H1 (cell line): ENCODE measurements at regions not wholly inside any gene's neighbourhood (a gene's known extent, or its start where the extent isn't known, plus 50 kb on each side); places are given as distances from the start of the nearest gene placed in this dataset.

Experiments used
- CTCF ChIA-PET: fragments of 300-600 bp; sonication (Branson Sonifier 250); formaldehyde crosslinking; loops from one replicate; lab custom pipeline; 2021; ENCODE audit not compliant: partially characterized antibody; lab: Charles Lee
- POLR2A ChIA-PET: fragments of 300-600 bp; sonication (Branson Sonifier 250); formaldehyde crosslinking; loops from one replicate; lab custom pipeline; 2021; ENCODE audit warnings: inconsistent platforms; ENCODE audit not compliant: partially characterized antibody; lab: Charles Lee
- DNase-seq, 2 experiments: peaks; one replicate each; pipeline versions ENCODE4 v3.0.0 to v3.0.0-alpha.2; 2010 to 2022; ENCODE audit warnings: low spot score in 2 of 2, low read depth in 1 of 2, mixed read lengths in 1 of 2
- FAIRE-seq: peaks from 2 replicates; lab custom pipeline; 2011; peaks lifted over from hg19 to GRCh38; lab: Jason Lieb, UNC
- H2AFZ ChIP-seq: 2 replicates; pipeline ENCODE4 v1.8.1; 2012; ENCODE audit warnings: low read length, inconsistent platforms
- H2AK5ac ChIP-seq: 2 replicates; pipeline ENCODE4 v1.6.1; 2013; ENCODE audit warnings: low read depth, low read length
- H2BK120ac ChIP-seq: replicated peaks from 2 replicates; pipeline ENCODE3; 2013; ENCODE audit warnings: low read depth, low read length, inconsistent platforms
- H2BK12ac ChIP-seq: 2 replicates; pipeline ENCODE4 v1.6.1; 2013; ENCODE audit warnings: low read depth, low read length
- H2BK15ac ChIP-seq: 2 replicates; pipeline ENCODE4 v1.6.1; 2013; ENCODE audit warnings: low read length
- H2BK20ac ChIP-seq: 2 replicates; pipeline ENCODE4 v1.6.1; 2013; ENCODE audit warnings: low read length
- H2BK5ac ChIP-seq: 2 replicates; pipeline ENCODE4 v1.6.1; 2013; ENCODE audit warnings: low read depth, low read length
- H3K14ac ChIP-seq: 2 replicates; pipeline ENCODE4 v1.6.1; 2013; ENCODE audit warnings: inconsistent platforms; ENCODE audit not compliant: insufficient read length
- H3K18ac ChIP-seq: 2 replicates; pipeline ENCODE4 v1.6.1; 2013; ENCODE audit warnings: low read length; ENCODE audit errors: extremely low read depth
- H3K23ac ChIP-seq: 2 replicates; pipeline ENCODE4 v1.6.1; 2013; ENCODE audit warnings: inconsistent platforms; ENCODE audit not compliant: insufficient read length
- H3K23me2 ChIP-seq: 2 replicates; pipeline ENCODE4 v1.6.1; 2013; ENCODE audit warnings: low read depth, low read length
- H3K27ac ChIP-seq: 2 replicates; pipeline ENCODE4 v1.6.1; 2011; ENCODE audit warnings: low read depth, low read length, inconsistent platforms
- H3K27me3 ChIP-seq, 4 experiments: replicated peaks in 1 of 4; 1 replicate in 1 of 4; 2 replicates in 3 of 4; pipeline versions ENCODE4 v1.6.1 to v1.8.1; 2011 to 2013; ENCODE audit warnings: low read length in 3 of 4, mild to moderate bottlenecking in 3 of 4, inconsistent platforms in 2 of 4, mixed read lengths in 2 of 4, moderate library complexity in 1 of 4; ENCODE audit not compliant: control insufficient read depth in 3 of 4, insufficient read depth in 3 of 4; ENCODE audit errors: extremely low read depth in 1 of 4
- H3K36me3 ChIP-seq, 4 experiments: 2 replicates each; pipeline versions ENCODE4 v1.6.1 to v1.8.1; 2011 to 2013; ENCODE audit warnings: mild to moderate bottlenecking in 4 of 4, low read length in 3 of 4, moderate library complexity in 2 of 4, control low read depth in 1 of 4, inconsistent platforms in 1 of 4; ENCODE audit not compliant: insufficient read depth in 4 of 4, control insufficient read depth in 2 of 4
- H3K4ac ChIP-seq: replicated peaks from 2 replicates; pipeline ENCODE3; 2013; ENCODE audit warnings: low read length, low read depth, mixed read lengths, inconsistent platforms; ENCODE audit not compliant: insufficient read length
- H3K4me1 ChIP-seq, 4 experiments: replicated peaks in 1 of 4; 1 replicate in 1 of 4; 2 replicates in 3 of 4; pipeline versions ENCODE4 v1.6.1 to v1.8.1; 2011 to 2013; ENCODE audit warnings: low read length in 3 of 4, inconsistent platforms in 2 of 4, mixed read lengths in 1 of 4; ENCODE audit not compliant: insufficient read depth in 4 of 4, control insufficient read depth in 3 of 4
- H3K4me2 ChIP-seq, 2 experiments: 2 replicates each; pipeline versions ENCODE4 v1.6.1 to v1.8.1; 2011 to 2013; ENCODE audit warnings: low read depth in 2 of 2, low read length in 2 of 2, control low read depth in 1 of 2, inconsistent platforms in 1 of 2, mild to moderate bottlenecking in 1 of 2; ENCODE audit not compliant: insufficient read depth in 1 of 2
- H3K4me3 ChIP-seq, 4 experiments: fragments of 200-600, 300-600 bp in 1 of 4; sonication (generic), shearing (Covaris generic), sonication (Bioruptor Twin) in 1 of 4; 2 replicates each; pipeline versions ENCODE4 v1.5.1 to v1.8.1; 2011 to 2016; ENCODE audit warnings: low read length in 4 of 4, low read depth in 3 of 4, control low read depth in 2 of 4, inconsistent platforms in 2 of 4, mild to moderate bottlenecking in 2 of 4, mixed read lengths in 1 of 4, moderate library complexity in 1 of 4; ENCODE audit not compliant: insufficient read depth in 2 of 4; ENCODE audit errors: extremely low read depth in 1 of 4
- H3K56ac ChIP-seq: replicated peaks from 2 replicates; pipeline ENCODE3; 2013; ENCODE audit warnings: low read depth, mild to moderate bottlenecking, mixed read lengths, low read length, inconsistent platforms; ENCODE audit not compliant: insufficient read length
- H3K79me1 ChIP-seq: 2 replicates; pipeline ENCODE4 v1.6.1; 2013; ENCODE audit warnings: low read depth, low read length, control low read depth
- H3K79me2 ChIP-seq, 2 experiments: 2 replicates each; pipeline versions ENCODE4 v1.6.1 to v1.8.1; 2012 to 2013; ENCODE audit warnings: low read length in 2 of 2, mild to moderate bottlenecking in 2 of 2, inconsistent platforms in 1 of 2; ENCODE audit not compliant: insufficient read depth in 2 of 2, control insufficient read depth in 1 of 2
- H3K9ac ChIP-seq, 4 experiments: replicated peaks in 1 of 4; 1 replicate in 1 of 4; 2 replicates in 3 of 4; pipeline versions ENCODE4 v1.6.1 to v1.8.1; 2011 to 2013; ENCODE audit warnings: low read depth in 3 of 4, low read length in 3 of 4, control low read depth in 2 of 4, mild to moderate bottlenecking in 2 of 4, moderate library complexity in 2 of 4, inconsistent platforms in 1 of 4; ENCODE audit errors: extremely low read depth in 1 of 4
- H3K9me3 ChIP-seq, 2 experiments: 2 replicates each; pipeline versions ENCODE4 v1.6.1 to v1.8.1; 2012 to 2013; ENCODE audit warnings: mild to moderate bottlenecking in 2 of 2, moderate library complexity in 2 of 2, control low read depth in 1 of 2, inconsistent platforms in 1 of 2, low read depth in 1 of 2, low read length in 1 of 2, mixed read lengths in 1 of 2; ENCODE audit not compliant: insufficient read depth in 2 of 2
- H4K20me1 ChIP-seq, 2 experiments: replicated peaks in 1 of 2; 2 replicates each; pipeline versions ENCODE3 to v1.8.1; 2011 to 2013; ENCODE audit warnings: inconsistent platforms in 2 of 2, low read length in 2 of 2, mild to moderate bottlenecking in 1 of 2; ENCODE audit not compliant: insufficient read depth in 2 of 2, control insufficient read depth in 1 of 2
- H4K5ac ChIP-seq: 2 replicates; pipeline ENCODE4 v1.6.1; 2013; ENCODE audit warnings: low read length, low read depth, mixed read lengths, inconsistent platforms; ENCODE audit not compliant: insufficient read length
- H4K8ac ChIP-seq: 2 replicates; pipeline ENCODE4 v1.8.0; 2013; ENCODE audit warnings: mild to moderate bottlenecking, moderate library complexity, low read length, inconsistent platforms; ENCODE audit not compliant: insufficient read depth; ENCODE audit errors: extremely low read depth
- H4K91ac ChIP-seq: replicated peaks from 2 replicates; pipeline ENCODE3; 2013; ENCODE audit warnings: low read length, mixed read lengths, inconsistent platforms; ENCODE audit not compliant: insufficient read length
- TF ChIP-seq, protein P1 (sequence below): fragments of 300-600 bp; sonication (generic); IDR thresholded peaks from 2 replicates; pipeline ENCODE4 v1.7.1; 2012; ENCODE audit warnings: low read length, moderate library complexity, mild to moderate bottlenecking, inconsistent platforms; ENCODE audit not compliant: insufficient replicate concordance

DNA sequence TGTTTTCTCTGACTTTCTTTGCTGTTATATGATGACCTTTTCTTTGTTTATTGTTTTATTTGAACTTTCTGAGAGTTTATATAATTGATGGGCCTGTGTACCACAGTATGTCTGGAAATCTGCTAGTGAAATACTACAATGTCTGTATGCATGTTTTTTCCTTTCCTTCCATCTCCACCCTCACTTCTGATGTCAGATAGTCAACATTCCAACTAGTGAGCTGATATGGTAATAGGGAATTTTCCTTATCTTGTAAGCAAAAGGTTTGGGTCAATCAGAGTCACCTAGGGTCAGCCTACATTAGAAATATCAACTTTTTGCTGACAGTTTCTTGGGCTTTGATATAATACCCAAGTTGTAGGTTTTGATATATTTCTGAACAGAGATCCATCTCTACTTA is 103.2 kb downstream of the MAT2B start:
- Histone ChIP-seq H4K8ac (no peak overlapping the region), H3K27ac (no peak overlapping the region), H3K9ac (no peak overlapping the region), H3K23ac (no peak overlapping the region), H3K4me1 (peaks cover 0 to 1% (median 0%) of the 10 kb centered on the region in 4 experiments; a peak in 1 of 7 replicates), H3K9me3 (no peaks in the 10 kb centered on the region), H3K23me2 (no peaks in the 10 kb centered on the region), H3K18ac (no peak overlapping the region), H3K36me3 (no peaks in the 10 kb centered on the region), H2BK20ac (no peak overlapping the region), H3K4me2 (no peak overlapping the region), H3K4ac (no peak overlapping the region), H2BK12ac (no peak overlapping the region), H3K79me1 (no peaks in the 10 kb centered on the region), H3K27me3 (peaks cover 0 to 1% (median 0%) of the 10 kb centered on the region in 4 experiments; a peak in 1 of 7 replicates), H4K5ac (no peak overlapping the region), H3K56ac (no peak overlapping the region), H3K14ac (no peak overlapping the region), H2AK5ac (no peak overlapping the region), H4K20me1 (no peaks in the 10 kb centered on the region), H2BK5ac (no peak overlapping the region), H3K79me2 (no peaks in the 10 kb centered on the region), H2BK15ac (no peak overlapping the region), H3K4me3 (no peak overlapping the region), H2BK120ac (no peak overlapping the region), H2AFZ (no peak overlapping the region), H4K91ac (no peak overlapping the region)
- FAIRE-seq (no peak), DNase-seq (no peak)
- POLR2A ChIA-PET = no interaction called here
- CTCF ChIA-PET = interaction anchor here (0.6 to 1.6 kb wide), 2 partner anchors 30 to 407 kb away, joined by 3 to 4 read pairs; no protein-coding TSS in a partner anchor
- TF ChIP-seq, protein P1, sequence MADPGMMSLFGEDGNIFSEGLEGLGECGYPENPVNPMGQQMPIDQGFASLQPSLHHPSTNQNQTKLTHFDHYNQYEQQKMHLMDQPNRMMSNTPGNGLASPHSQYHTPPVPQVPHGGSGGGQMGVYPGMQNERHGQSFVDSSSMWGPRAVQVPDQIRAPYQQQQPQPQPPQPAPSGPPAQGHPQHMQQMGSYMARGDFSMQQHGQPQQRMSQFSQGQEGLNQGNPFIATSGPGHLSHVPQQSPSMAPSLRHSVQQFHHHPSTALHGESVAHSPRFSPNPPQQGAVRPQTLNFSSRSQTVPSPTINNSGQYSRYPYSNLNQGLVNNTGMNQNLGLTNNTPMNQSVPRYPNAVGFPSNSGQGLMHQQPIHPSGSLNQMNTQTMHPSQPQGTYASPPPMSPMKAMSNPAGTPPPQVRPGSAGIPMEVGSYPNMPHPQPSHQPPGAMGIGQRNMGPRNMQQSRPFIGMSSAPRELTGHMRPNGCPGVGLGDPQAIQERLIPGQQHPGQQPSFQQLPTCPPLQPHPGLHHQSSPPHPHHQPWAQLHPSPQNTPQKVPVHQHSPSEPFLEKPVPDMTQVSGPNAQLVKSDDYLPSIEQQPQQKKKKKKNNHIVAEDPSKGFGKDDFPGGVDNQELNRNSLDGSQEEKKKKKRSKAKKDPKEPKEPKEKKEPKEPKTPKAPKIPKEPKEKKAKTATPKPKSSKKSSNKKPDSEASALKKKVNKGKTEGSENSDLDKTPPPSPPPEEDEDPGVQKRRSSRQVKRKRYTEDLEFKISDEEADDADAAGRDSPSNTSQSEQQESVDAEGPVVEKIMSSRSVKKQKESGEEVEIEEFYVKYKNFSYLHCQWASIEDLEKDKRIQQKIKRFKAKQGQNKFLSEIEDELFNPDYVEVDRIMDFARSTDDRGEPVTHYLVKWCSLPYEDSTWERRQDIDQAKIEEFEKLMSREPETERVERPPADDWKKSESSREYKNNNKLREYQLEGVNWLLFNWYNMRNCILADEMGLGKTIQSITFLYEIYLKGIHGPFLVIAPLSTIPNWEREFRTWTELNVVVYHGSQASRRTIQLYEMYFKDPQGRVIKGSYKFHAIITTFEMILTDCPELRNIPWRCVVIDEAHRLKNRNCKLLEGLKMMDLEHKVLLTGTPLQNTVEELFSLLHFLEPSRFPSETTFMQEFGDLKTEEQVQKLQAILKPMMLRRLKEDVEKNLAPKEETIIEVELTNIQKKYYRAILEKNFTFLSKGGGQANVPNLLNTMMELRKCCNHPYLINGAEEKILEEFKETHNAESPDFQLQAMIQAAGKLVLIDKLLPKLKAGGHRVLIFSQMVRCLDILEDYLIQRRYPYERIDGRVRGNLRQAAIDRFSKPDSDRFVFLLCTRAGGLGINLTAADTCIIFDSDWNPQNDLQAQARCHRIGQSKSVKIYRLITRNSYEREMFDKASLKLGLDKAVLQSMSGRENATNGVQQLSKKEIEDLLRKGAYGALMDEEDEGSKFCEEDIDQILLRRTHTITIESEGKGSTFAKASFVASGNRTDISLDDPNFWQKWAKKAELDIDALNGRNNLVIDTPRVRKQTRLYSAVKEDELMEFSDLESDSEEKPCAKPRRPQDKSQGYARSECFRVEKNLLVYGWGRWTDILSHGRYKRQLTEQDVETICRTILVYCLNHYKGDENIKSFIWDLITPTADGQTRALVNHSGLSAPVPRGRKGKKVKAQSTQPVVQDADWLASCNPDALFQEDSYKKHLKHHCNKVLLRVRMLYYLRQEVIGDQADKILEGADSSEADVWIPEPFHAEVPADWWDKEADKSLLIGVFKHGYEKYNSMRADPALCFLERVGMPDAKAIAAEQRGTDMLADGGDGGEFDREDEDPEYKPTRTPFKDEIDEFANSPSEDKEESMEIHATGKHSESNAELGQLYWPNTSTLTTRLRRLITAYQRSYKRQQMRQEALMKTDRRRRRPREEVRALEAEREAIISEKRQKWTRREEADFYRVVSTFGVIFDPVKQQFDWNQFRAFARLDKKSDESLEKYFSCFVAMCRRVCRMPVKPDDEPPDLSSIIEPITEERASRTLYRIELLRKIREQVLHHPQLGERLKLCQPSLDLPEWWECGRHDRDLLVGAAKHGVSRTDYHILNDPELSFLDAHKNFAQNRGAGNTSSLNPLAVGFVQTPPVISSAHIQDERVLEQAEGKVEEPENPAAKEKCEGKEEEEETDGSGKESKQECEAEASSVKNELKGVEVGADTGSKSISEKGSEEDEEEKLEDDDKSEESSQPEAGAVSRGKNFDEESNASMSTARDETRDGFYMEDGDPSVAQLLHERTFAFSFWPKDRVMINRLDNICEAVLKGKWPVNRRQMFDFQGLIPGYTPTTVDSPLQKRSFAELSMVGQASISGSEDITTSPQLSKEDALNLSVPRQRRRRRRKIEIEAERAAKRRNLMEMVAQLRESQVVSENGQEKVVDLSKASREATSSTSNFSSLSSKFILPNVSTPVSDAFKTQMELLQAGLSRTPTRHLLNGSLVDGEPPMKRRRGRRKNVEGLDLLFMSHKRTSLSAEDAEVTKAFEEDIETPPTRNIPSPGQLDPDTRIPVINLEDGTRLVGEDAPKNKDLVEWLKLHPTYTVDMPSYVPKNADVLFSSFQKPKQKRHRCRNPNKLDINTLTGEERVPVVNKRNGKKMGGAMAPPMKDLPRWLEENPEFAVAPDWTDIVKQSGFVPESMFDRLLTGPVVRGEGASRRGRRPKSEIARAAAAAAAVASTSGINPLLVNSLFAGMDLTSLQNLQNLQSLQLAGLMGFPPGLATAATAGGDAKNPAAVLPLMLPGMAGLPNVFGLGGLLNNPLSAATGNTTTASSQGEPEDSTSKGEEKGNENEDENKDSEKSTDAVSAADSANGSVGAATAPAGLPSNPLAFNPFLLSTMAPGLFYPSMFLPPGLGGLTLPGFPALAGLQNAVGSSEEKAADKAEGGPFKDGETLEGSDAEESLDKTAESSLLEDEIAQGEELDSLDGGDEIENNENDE = no peak
